ENCODE measurements at regions not wholly inside any gene's neighbourhood (a gene's known extent, or its start where the extent isn't known, plus 50 kb on each side); places are given as distances from the start of the nearest gene placed in this dataset.

GRCh38 chr11:19429108-19429760, 188.5 kb upstream of the E2F8 start:
- no peak overlapping the region for H3K27ac ChIP-seq
- no peak overlapping the region for H3K4me3 ChIP-seq
- 74% methylated on average over 3 of the region's 3 CpGs for WGBS
- no peaks in the 10 kb centered on the region for H3K4me1 ChIP-seq (replicated peaks)
- no peaks in the 10 kb centered on the region for H3K9me3 ChIP-seq
- TF ChIP-seq CTCF (IDR thresholded peaks at IDR 0.05) (no peak), POLR2AphosphoS5 (IDR thresholded peaks at IDR 0.05) (no peak), POLR2A (IDR thresholded peaks at IDR 0.05) (no peak)
- intact Hi-C loops (cut with DNase I) = no loop called here
- no peaks in the 10 kb centered on the region for H3K36me3 ChIP-seq
- H3K27me3 ChIP-seq (replicated peaks; ENCODE audit: insufficient read depth) = no peaks in the 10 kb centered on the region
- DNase-seq (ENCODE audit: low spot score) = no peak

- TF ChIP-seq POLR2A (IDR thresholded peaks at IDR 0.05) (no peak), CTCF (IDR thresholded peaks at IDR 0.05) (no peak), POLR2AphosphoS5 (IDR thresholded peaks at IDR 0.05) (no peak)
- Histone ChIP-seq H3K36me3 (no peaks in the 10 kb centered on the region), H3K27me3 (replicated peaks; ENCODE audit: insufficient read depth) (no peaks in the 10 kb centered on the region), H3K9me3 (no peaks in the 10 kb centered on the region), H3K4me1 (replicated peaks) (no peaks in the 10 kb centered on the region), H3K27ac (no peak overlapping the region), H3K4me3 (no peak overlapping the region)
- intact Hi-C loops (cut with DNase I) = no loop called here
- no peak for DNase-seq (ENCODE audit: low spot score)
- 85% methylated on average over 8 of the region's 8 CpGs for WGBS
Observed at GRCh38 chr11:19428206-19429002, 187.7 kb upstream of the E2F8 start.

- Histone ChIP-seq H3K4me3 (no peak overlapping the region), H3K36me3 (no peaks in the 10 kb centered on the region), H3K27ac (no peak overlapping the region)
Observed at GRCh38 chr11:19426756-19427403, 186.1 kb upstream of the E2F8 start.

GRCh38 chr11:19426011-19426755, 185.4 kb upstream of the E2F8 start:
- H3K9me3 ChIP-seq = no peaks in the 10 kb centered on the region
- H3K4me3 ChIP-seq = no peak overlapping the region
- no peaks in the 10 kb centered on the region for H3K4me1 ChIP-seq (replicated peaks)
- WGBS = 82% methylated on average over 5 of the region's 5 CpGs
- no peak for DNase-seq (ENCODE audit: low spot score)
- no peaks in the 10 kb centered on the region for H3K27me3 ChIP-seq (replicated peaks; ENCODE audit: insufficient read depth)
- TF ChIP-seq POLR2AphosphoS5 (IDR thresholded peaks at IDR 0.05) (no peak), POLR2A (IDR thresholded peaks at IDR 0.05) (no peak), CTCF (IDR thresholded peaks at IDR 0.05) (no peak)
- no peaks in the 10 kb centered on the region for H3K36me3 ChIP-seq
- intact Hi-C loops (cut with DNase I) = no loop called here
- H3K27ac ChIP-seq = no peak overlapping the region

More at GRCh38 chr11:19426756-19427403, 186.1 kb upstream of the E2F8 start:
- intact Hi-C loops (cut with DNase I) = no loop called here
- 63% methylated on average over 4 of the region's 4 CpGs for WGBS
- Histone ChIP-seq H3K27me3 (replicated peaks; ENCODE audit: insufficient read depth) (no peaks in the 10 kb centered on the region), H3K4me1 (replicated peaks) (no peaks in the 10 kb centered on the region), H3K9me3 (no peaks in the 10 kb centered on the region)
- no peak for DNase-seq (ENCODE audit: low spot score)
- TF ChIP-seq POLR2AphosphoS5 (IDR thresholded peaks at IDR 0.05) (no peak), CTCF (IDR thresholded peaks at IDR 0.05) (no peak), POLR2A (IDR thresholded peaks at IDR 0.05) (no peak)

Measured in prostate gland (tissue), 2 donors.